ENCODE measurements at regions not wholly inside any gene's neighbourhood (a gene's known extent, or its start where the extent isn't known, plus 50 kb on each side); places are given as distances from the start of the nearest gene placed in this dataset.
"Not testable (repeated sequence)": the region's sequence is repeated elsewhere in the genome, so short reads cannot be mapped to it uniquely, and the experiment has no call there.

DNA sequence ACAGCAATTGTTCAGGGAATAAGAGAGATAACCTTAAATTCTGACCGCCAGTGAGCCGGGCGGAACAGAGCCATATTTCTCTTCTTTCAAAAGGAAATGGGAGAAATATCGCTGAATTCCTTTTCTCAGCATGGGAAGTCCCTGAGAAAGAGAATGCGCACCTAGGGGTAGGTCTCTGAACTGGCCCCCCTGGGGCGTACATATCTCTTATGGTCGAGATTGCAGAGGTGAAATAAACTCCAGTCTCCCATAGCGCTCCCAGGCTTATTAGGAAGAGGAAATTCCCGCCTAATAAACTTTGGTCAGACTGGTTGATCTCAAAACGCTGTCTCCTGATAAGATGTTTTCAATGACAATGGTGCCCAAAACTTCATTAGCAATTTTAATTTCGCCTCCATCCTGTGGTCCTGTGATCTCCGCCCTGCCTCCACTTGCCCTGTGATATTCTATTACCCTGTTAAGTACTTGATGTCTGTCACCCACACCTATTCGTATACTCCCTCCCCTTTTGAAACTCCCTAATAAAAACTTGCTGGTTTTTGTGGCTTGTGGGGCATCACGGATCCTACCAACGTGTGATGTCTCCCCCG is 195.8 kb upstream of the HMCN1 start:
- not testable (repeated sequence) for DNase-seq

- DNase-seq, result no peak
Measured at GRCh38 chr1:185537596-185537995, 196.6 kb upstream of the HMCN1 start.

GRCh38 chr1:185536165-185536920 is 197.8 kb upstream of the HMCN1 start:
- DNase-seq, result no peak

DNA sequence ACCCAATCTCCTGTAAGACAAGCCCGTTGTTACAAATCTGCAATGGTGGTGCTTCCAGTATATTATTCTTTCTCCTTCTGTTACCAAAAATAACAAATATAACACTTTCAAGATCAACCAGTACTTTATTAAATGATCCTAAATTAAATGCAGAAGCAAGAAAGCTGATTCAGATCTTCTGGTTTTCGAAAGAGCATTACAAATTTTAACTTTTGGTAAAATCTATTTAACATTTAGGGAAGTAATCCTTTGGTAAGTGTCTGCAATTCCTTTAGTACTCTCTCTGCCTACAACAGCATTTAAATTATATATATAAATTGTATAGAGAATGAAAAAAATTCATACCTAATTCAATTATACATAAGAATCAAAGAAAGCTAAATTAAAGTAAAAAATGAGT is 198.6 kb upstream of the HMCN1 start:
- no peak for DNase-seq

DNA sequence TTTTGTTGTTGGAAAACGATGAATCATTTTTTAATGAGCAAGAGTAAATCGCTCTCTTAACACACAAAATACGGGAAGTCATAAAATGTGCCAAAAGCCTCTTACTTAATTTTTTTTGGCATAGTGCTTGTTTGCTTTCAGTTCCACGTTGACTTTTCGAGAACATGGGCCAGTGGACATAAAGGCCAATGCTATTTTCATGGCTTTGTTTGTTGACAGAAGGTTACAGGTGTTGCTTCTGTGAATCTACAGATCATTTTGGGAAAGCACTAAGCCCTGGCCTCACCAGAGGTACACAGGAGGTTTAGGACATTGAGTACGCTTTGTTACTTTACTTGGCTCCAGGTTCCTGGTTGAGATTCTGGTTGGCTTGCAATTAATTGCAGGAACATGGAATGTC is 199.4 kb upstream of the HMCN1 start:
- no peak for DNase-seq

- DNase-seq, result no peak
Measured at GRCh38 chr1:185533596-185533995, 200.6 kb upstream of the HMCN1 start.

DNA sequence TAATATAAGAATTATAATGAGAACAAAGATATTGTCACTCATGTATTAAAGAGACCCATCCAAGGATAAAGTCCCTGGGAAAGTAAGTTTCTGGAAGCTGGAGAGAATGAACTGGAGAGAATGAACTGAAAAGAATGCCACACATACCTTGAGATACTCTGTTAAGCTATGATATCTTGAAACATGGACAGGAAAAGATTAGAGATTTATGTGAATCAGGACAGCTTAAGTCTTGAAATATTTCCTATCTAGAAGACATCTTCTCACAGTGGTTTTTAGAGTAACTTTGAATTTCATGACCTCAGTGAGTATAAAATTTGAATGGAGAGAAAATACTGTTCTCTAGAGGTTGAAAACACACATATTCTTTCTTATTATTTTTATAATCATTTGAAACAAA is 201.3 kb upstream of the HMCN1 start:
- DNase-seq, result no peak

DNA sequence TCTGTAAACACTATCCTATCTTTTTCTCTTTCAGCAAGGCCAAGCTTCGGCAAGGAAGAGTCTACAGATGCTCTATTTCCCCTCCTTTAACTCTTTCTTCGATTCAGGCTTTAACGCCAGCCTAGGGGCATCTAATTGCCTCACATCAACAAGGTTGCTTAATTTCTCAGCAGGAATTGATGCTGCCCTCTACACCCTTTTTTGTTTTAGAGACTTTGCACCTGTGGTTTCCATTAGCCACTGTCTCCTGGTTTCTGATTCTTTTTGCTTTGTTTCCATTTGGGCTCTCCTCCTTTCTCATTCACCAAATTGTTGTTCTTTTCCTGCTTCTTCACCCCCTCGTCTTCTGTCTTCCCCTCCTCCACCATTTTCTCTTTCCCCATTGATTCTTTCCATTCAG is 202.4 kb upstream of the HMCN1 start:
- no peak for DNase-seq

- DNase-seq, result no peak
Measured at GRCh38 chr1:185530215-185530614, 204.0 kb upstream of the HMCN1 start.

GRCh38 chr1:185529673-185530072 is 204.5 kb upstream of the HMCN1 start:
- no peak for DNase-seq

DNA sequence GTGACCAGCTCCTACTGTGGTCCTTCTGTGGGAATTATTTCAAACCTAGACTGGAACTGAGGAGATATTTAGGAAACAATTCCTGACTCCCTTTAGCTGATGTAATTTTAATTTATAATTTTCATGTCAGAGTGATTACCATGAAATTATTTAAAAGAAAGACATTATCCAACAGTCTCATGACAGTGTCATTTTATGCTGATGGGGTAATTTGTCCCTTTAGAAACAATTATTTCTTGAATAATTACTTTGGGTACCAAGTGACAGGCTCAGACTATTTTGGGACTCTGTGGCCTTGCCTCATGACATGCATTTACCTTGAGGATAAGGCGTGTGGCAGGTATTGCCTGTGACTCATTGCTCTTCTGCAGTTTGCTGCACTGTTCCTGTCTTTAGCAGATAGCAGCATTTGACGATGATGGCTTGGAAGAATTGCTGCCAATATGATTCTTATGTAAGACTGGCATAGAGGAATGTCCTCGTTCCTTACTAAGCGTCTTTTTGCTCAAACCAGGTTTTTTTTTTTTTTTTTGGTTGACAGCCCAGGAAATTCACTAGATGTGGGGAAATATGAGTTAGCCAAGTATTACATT is 206.0 kb upstream of the HMCN1 start:
- DNase-seq, result no peak

GRCh38 chr1:185526344-185527307 is 207.6 kb upstream of the HMCN1 start:
- DNase-seq, result no peak

GRCh38 chr1:185520188-185520920 is 203.3 kb upstream of the IVNS1ABP start:
- no peak for DNase-seq

GRCh38 chr1:185517808-185518419 is 200.9 kb upstream of the IVNS1ABP start:
- no peak for DNase-seq

- not testable (repeated sequence) for DNase-seq
Measured at GRCh38 chr1:185517301-185517700, 200.3 kb upstream of the IVNS1ABP start.

DNA sequence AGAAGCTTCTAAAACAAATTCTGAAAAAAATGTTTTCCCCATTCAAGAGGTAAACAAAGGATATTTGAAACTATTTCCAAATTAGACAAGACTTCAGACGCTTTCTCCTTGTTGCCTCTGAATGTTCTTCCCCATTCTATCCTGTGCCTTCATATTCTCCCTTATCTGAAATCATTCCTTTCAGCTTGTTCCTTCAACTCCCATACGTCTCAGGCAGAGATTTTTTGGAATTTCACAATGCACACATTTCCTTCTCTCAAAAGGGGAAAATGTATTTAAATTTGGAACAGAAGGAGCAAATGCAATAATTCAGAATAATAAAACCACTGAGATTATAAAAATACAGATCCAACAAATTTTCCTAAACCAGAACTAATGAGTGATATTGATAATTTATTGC is 198.7 kb upstream of the IVNS1ABP start:
- no peak for DNase-seq

GRCh38 chr1:185514311-185514710 is 197.3 kb upstream of the IVNS1ABP start:
- DNase-seq, result no peak

GRCh38 chr1:185512442-185512841 is 195.4 kb upstream of the IVNS1ABP start:
- DNase-seq, result no peak

- DNase-seq, result no peak
Measured at GRCh38 chr1:185501099-185501498, 184.1 kb upstream of the IVNS1ABP start.

DNA sequence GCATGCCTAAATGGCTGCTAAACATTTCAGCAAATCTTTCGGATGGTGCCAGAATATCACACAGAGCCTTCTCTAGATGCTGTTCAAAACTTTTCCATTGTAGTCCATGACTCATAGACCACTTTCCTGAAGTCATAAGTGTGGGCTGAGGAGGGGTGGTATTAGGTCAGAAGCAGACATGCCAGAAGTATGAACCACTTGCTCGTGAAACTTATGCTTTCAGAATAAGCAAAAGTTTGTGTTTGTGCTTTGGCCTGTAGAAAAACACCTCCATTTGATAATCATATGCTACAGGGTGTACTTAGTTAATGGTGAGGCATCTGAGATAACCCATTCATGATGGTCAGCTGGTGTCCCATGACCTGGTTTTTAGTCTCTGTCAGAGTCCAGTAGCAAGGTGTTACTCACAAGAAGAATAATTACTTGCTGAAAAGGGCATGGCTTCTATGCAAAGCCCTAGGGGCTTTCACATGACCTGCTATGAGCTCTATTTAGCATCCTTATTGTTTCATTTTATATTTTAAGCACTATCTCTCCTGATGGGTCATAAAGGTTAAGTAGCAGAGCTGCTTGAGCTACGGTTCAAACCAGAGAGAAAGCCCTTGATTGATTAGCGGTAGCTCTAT is 183.1 kb upstream of the IVNS1ABP start:
- DNase-seq, result no peak

- DNase-seq, result no peak
Measured at GRCh38 chr1:185498207-185498606, 181.2 kb upstream of the IVNS1ABP start.

DNA sequence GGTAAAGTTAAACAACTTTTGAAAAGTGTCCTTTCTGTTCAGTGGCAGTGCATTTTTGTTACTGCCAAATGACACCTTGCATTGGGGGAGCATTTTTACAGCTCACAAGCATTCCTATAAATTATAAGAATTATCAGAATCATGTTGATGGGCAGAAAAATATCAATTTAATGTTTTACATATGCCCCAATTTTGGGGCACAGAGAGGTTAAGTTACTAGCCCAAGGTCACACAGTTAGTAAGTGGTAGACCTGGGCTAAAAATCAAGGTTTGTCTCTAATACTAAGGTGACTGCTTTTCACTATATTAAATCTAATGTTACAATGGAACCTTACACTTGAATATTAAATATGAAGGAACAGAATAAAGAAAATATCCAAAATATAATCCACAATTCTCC is 180.1 kb upstream of the IVNS1ABP start:
- no peak for DNase-seq
